ENCODE measurements at regions not wholly inside any gene's neighbourhood (a gene's known extent, or its start where the extent isn't known, plus 50 kb on each side); places are given as distances from the start of the nearest gene placed in this dataset.

- no peaks in the 10 kb centered on the region for H3K27me3 ChIP-seq (ENCODE audit: control insufficient read depth in 1 of 2, insufficient read depth in 1 of 2, low read length in 2 of 2)
- H3K36me3 ChIP-seq (ENCODE audit: control insufficient read depth in 1 of 2, insufficient read depth in 2 of 2, low read depth in 1 of 2, low read length in 2 of 2) = no peaks in the 10 kb centered on the region
- no peak overlapping the region for H3K4me3 ChIP-seq (ENCODE audit: insufficient read depth in 1 of 2, low read depth in 1 of 2, low read length in 2 of 2)
- H2BK120ac ChIP-seq (ENCODE audit: low read depth, low read length) = no peak overlapping the region
- H3K4me1 ChIP-seq (ENCODE audit: control insufficient read depth, insufficient read depth, low read depth, low read length) = no peaks in the 10 kb centered on the region
- no peak overlapping the region for H2BK12ac ChIP-seq (ENCODE audit: low read length in 2 of 2)
- no peak overlapping the region for H2AFZ ChIP-seq (ENCODE audit: low read depth, low read length)
- 85% methylated on average over 11 of the region's 16 CpGs for WGBS
- DNase-seq = no peak
- H4K8ac ChIP-seq (ENCODE audit: low read length) = no peak overlapping the region
- H3K4me2 ChIP-seq (ENCODE audit: low read length, poor library complexity, severe bottlenecking) = no peak overlapping the region
- H3K79me1 ChIP-seq (replicated peaks; ENCODE audit: low read length, poor library complexity, severe bottlenecking) = no peaks in the 10 kb centered on the region
- no peak overlapping the region for H3K18ac ChIP-seq (ENCODE audit: low read depth in 1 of 2, low read length in 2 of 2)
- no peak overlapping the region for H3K27ac ChIP-seq (ENCODE audit: low read length, poor library complexity, severe bottlenecking)
- no peak overlapping the region for H3K9ac ChIP-seq (ENCODE audit: low read length)
- H2BK15ac ChIP-seq (ENCODE audit: low read depth, poor library complexity, severe bottlenecking) = no peak overlapping the region
- no peak overlapping the region for H3K14ac ChIP-seq (ENCODE audit: low read length in 2 of 2)
- no peak overlapping the region for H4K91ac ChIP-seq (ENCODE audit: low read length)
- no peak overlapping the region for H3K4ac ChIP-seq (ENCODE audit: low read depth in 1 of 2, low read length in 2 of 2)
- no peak overlapping the region for H3K23ac ChIP-seq (ENCODE audit: low read length in 2 of 2)
- peaks cover 20% of the 10 kb centered on the region for H3K9me3 ChIP-seq (ENCODE audit: control insufficient read depth, low read length)
- no peak overlapping the region for H2AK5ac ChIP-seq (ENCODE audit: low read length, severe bottlenecking)
- H2BK5ac ChIP-seq (ENCODE audit: low read depth, low read length, poor library complexity, severe bottlenecking) = no peak overlapping the region
Measured at GRCh38 chr18:78622907-78623541, 356.6 kb upstream of the SALL3 start.

- WGBS = 20% methylated on average over 10 of the region's 16 CpGs
- Histone ChIP-seq H3K9me3 (ENCODE audit: control insufficient read depth, low read length) (peaks cover 9% of the 10 kb centered on the region), H2BK15ac (ENCODE audit: low read depth, poor library complexity, severe bottlenecking) (no peak overlapping the region), H2BK5ac (ENCODE audit: low read depth, low read length, poor library complexity, severe bottlenecking) (no peak overlapping the region), H3K9ac (ENCODE audit: low read length) (no peak overlapping the region), H3K4ac (ENCODE audit: low read depth in 1 of 2, low read length in 2 of 2) (no peak overlapping the region), H4K8ac (ENCODE audit: low read length) (no peak overlapping the region), H3K23ac (ENCODE audit: low read length in 2 of 2) (no peak overlapping the region), H3K27ac (ENCODE audit: low read length, poor library complexity, severe bottlenecking) (no peak overlapping the region), H2BK12ac (ENCODE audit: low read length in 2 of 2) (no peak overlapping the region), H3K18ac (ENCODE audit: low read depth in 1 of 2, low read length in 2 of 2) (no peak overlapping the region), H3K36me3 (ENCODE audit: control insufficient read depth in 1 of 2, insufficient read depth in 2 of 2, low read depth in 1 of 2, low read length in 2 of 2) (no peaks in the 10 kb centered on the region), H2AK5ac (ENCODE audit: low read length, severe bottlenecking) (no peak overlapping the region), H4K91ac (ENCODE audit: low read length) (no peak overlapping the region), H2BK120ac (ENCODE audit: low read depth, low read length) (no peak overlapping the region), H3K4me1 (ENCODE audit: control insufficient read depth, insufficient read depth, low read depth, low read length) (no peaks in the 10 kb centered on the region), H3K79me1 (replicated peaks; ENCODE audit: low read length, poor library complexity, severe bottlenecking) (no peaks in the 10 kb centered on the region), H3K4me2 (ENCODE audit: low read length, poor library complexity, severe bottlenecking) (no peak overlapping the region), H3K4me3 (ENCODE audit: insufficient read depth in 1 of 2, low read depth in 1 of 2, low read length in 2 of 2) (no peak overlapping the region), H3K14ac (ENCODE audit: low read length in 2 of 2) (no peak overlapping the region), H2AFZ (ENCODE audit: low read depth, low read length) (no peak overlapping the region), H3K27me3 (ENCODE audit: control insufficient read depth in 1 of 2, insufficient read depth in 1 of 2, low read length in 2 of 2) (no peaks in the 10 kb centered on the region)
- DNase-seq = no peak
Measured at GRCh38 chr18:78624646-78625279, 354.9 kb upstream of the SALL3 start.

DNA sequence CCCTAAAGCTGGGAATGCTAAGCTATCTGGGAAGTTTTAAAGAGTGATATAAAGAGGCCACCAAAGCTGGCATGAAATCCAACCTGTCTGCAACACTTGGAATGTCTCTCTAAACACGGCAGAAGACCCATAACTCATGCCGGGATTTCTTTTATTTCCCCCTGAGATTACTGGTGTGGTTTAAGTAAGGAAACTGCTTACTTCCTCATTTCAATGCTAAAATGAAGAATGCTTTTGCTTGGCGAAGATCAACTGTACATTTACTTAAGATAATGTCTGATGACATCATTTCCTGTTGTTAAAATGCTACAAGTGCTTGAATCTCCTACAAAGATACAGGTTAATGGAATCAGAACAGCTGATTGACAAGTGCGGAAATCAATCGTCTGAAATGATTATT, 353.8 kb upstream of the SALL3 start:
- Histone ChIP-seq H3K27me3 (ENCODE audit: control insufficient read depth in 1 of 2, insufficient read depth in 1 of 2, low read length in 2 of 2) (no peaks in the 10 kb centered on the region), H3K9me3 (ENCODE audit: control insufficient read depth, low read length) (peaks cover 9% of the 10 kb centered on the region), H2AK5ac (ENCODE audit: low read length, severe bottlenecking) (no peak overlapping the region), H3K4me1 (ENCODE audit: control insufficient read depth, insufficient read depth, low read depth, low read length) (no peaks in the 10 kb centered on the region), H2BK12ac (ENCODE audit: low read length in 2 of 2) (no peak overlapping the region), H4K91ac (ENCODE audit: low read length) (no peak overlapping the region), H2BK5ac (ENCODE audit: low read depth, low read length, poor library complexity, severe bottlenecking) (no peak overlapping the region), H3K27ac (ENCODE audit: low read length, poor library complexity, severe bottlenecking) (no peak overlapping the region), H2AFZ (ENCODE audit: low read depth, low read length) (no peak overlapping the region), H3K4ac (ENCODE audit: low read depth in 1 of 2, low read length in 2 of 2) (no peak overlapping the region), H4K8ac (ENCODE audit: low read length) (no peak overlapping the region), H3K14ac (ENCODE audit: low read length in 2 of 2) (no peak overlapping the region), H2BK120ac (ENCODE audit: low read depth, low read length) (no peak overlapping the region), H3K4me3 (ENCODE audit: insufficient read depth in 1 of 2, low read depth in 1 of 2, low read length in 2 of 2) (no peak overlapping the region), H3K9ac (ENCODE audit: low read length) (no peak overlapping the region), H3K36me3 (ENCODE audit: control insufficient read depth in 1 of 2, insufficient read depth in 2 of 2, low read depth in 1 of 2, low read length in 2 of 2) (no peaks in the 10 kb centered on the region), H3K23ac (ENCODE audit: low read length in 2 of 2) (no peak overlapping the region), H3K79me1 (replicated peaks; ENCODE audit: low read length, poor library complexity, severe bottlenecking) (no peaks in the 10 kb centered on the region), H3K4me2 (ENCODE audit: low read length, poor library complexity, severe bottlenecking) (no peak overlapping the region), H3K18ac (ENCODE audit: low read depth in 1 of 2, low read length in 2 of 2) (no peak overlapping the region), H2BK15ac (ENCODE audit: low read depth, poor library complexity, severe bottlenecking) (no peak overlapping the region)
- DNase-seq = no peak
- 93% methylated on average over 3 of the region's 5 CpGs for WGBS

DNA sequence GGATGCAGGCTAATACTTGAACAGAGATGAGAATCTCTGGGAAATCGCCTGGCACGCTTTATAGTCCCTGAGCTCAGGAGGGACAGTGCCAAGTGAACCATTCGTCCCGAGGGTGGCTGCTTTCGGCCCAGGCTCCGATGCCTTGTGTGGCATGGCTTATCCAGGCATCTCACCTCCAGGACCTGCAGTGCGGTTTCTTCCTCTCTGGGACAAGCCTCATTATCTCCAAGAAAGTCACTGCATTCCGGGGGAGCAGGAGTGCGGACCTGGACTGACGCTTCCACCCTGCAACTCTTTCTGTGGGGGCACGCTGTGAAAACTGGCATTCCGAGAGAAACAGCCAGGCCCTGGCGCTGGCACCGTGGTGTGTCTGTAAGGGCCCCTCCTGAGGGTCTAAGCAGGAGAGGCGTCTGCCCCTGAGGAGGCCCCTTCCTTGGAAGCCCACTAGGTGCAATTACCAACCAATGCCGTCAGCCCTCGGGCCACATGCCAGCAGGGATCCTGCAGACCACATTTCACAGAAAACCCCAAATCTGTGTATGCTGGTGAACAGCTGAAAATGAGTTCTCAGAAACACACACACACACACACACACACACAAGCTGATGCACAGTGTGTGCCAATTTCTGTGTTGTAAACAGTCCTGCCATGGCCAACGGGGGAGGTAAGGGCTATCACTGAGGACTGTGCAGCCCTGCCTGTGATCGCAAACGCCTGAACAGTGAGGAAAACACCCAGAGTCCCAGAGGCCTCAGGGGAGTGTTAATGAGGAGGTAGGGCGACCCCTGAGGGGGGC, 351.9 kb upstream of the SALL3 start:
- no peak overlapping the region for H3K23ac ChIP-seq (ENCODE audit: low read length in 2 of 2)
- peaks cover 4% of the 10 kb centered on the region for H3K9me3 ChIP-seq (ENCODE audit: control insufficient read depth, low read length)
- no peak overlapping the region for H2BK15ac ChIP-seq (ENCODE audit: low read depth, poor library complexity, severe bottlenecking)
- no peaks in the 10 kb centered on the region for H3K27me3 ChIP-seq (ENCODE audit: control insufficient read depth in 1 of 2, insufficient read depth in 1 of 2, low read length in 2 of 2)
- DNase-seq = no peak
- no peak overlapping the region for H3K14ac ChIP-seq (ENCODE audit: low read length in 2 of 2)
- no peak overlapping the region for H3K18ac ChIP-seq (ENCODE audit: low read depth in 1 of 2, low read length in 2 of 2)
- no peak overlapping the region for H2BK5ac ChIP-seq (ENCODE audit: low read depth, low read length, poor library complexity, severe bottlenecking)
- H2BK120ac ChIP-seq (ENCODE audit: low read depth, low read length) = no peak overlapping the region
- no peak overlapping the region for H3K4ac ChIP-seq (ENCODE audit: low read depth in 1 of 2, low read length in 2 of 2)
- no peaks in the 10 kb centered on the region for H3K79me1 ChIP-seq (replicated peaks; ENCODE audit: low read length, poor library complexity, severe bottlenecking)
- no peak overlapping the region for H4K91ac ChIP-seq (ENCODE audit: low read length)
- no peaks in the 10 kb centered on the region for H3K36me3 ChIP-seq (ENCODE audit: control insufficient read depth in 1 of 2, insufficient read depth in 2 of 2, low read depth in 1 of 2, low read length in 2 of 2)
- H3K9ac ChIP-seq (ENCODE audit: low read length) = no peak overlapping the region
- no peak overlapping the region for H3K4me3 ChIP-seq (ENCODE audit: insufficient read depth in 1 of 2, low read depth in 1 of 2, low read length in 2 of 2)
- H3K4me1 ChIP-seq (ENCODE audit: control insufficient read depth, insufficient read depth, low read depth, low read length) = no peaks in the 10 kb centered on the region
- H2AK5ac ChIP-seq (ENCODE audit: low read length, severe bottlenecking) = no peak overlapping the region
- H2AFZ ChIP-seq (ENCODE audit: low read depth, low read length) = no peak overlapping the region
- 86% methylated on average over 20 of the region's 21 CpGs for WGBS
- no peak overlapping the region for H3K4me2 ChIP-seq (ENCODE audit: low read length, poor library complexity, severe bottlenecking)
- H2BK12ac ChIP-seq (ENCODE audit: low read length in 2 of 2) = no peak overlapping the region
- H4K8ac ChIP-seq (ENCODE audit: low read length) = no peak overlapping the region
- H3K27ac ChIP-seq (ENCODE audit: low read length, poor library complexity, severe bottlenecking) = no peak overlapping the region

All from mesenchymal stem cell (in vitro differentiated cells and primary cell).